ENCODE measurements at regions not wholly inside any gene's neighbourhood (a gene's known extent, or its start where the extent isn't known, plus 50 kb on each side); places are given as distances from the start of the nearest gene placed in this dataset.

DNA sequence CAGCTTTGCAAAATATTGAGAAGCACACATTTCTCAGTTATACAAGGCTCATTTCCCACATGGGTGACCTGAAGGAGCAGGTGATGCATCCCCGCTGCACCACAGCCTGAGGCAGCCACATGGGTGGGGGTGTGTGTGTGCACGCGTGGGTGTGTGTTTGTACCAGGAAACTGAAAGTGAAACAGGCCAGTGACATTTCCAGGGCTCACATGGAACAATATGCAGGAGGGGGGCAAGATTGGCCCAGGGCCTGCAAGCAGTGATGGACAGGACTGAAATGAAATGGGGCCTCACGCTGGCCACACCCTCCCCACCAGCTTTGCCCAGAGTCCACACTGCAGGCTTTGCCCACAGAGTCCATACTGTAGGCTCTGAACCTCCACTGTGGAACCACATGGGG, 154.2 kb upstream of the PARP11 start:
- no peaks in the 10 kb centered on the region for H3K27me3 ChIP-seq
- peaks cover 5 to 6% of the 10 kb centered on the region in 2 donors for H3K4me1 ChIP-seq
- TF ChIP-seq, protein P1, sequence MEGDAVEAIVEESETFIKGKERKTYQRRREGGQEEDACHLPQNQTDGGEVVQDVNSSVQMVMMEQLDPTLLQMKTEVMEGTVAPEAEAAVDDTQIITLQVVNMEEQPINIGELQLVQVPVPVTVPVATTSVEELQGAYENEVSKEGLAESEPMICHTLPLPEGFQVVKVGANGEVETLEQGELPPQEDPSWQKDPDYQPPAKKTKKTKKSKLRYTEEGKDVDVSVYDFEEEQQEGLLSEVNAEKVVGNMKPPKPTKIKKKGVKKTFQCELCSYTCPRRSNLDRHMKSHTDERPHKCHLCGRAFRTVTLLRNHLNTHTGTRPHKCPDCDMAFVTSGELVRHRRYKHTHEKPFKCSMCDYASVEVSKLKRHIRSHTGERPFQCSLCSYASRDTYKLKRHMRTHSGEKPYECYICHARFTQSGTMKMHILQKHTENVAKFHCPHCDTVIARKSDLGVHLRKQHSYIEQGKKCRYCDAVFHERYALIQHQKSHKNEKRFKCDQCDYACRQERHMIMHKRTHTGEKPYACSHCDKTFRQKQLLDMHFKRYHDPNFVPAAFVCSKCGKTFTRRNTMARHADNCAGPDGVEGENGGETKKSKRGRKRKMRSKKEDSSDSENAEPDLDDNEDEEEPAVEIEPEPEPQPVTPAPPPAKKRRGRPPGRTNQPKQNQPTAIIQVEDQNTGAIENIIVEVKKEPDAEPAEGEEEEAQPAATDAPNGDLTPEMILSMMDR (IDR thresholded peaks at IDR 0.05): no peak
- no peaks in the 10 kb centered on the region for H3K36me3 ChIP-seq
- H3K9me3 ChIP-seq: no peaks in the 10 kb centered on the region
- no peak overlapping the region for H3K4me3 ChIP-seq
- DNase-seq (ENCODE audit: low spot score in 2 of 2): no peak
- intact Hi-C loops (cut with DNase I): no loop called here
- no peak overlapping the region for H3K27ac ChIP-seq

DNA sequence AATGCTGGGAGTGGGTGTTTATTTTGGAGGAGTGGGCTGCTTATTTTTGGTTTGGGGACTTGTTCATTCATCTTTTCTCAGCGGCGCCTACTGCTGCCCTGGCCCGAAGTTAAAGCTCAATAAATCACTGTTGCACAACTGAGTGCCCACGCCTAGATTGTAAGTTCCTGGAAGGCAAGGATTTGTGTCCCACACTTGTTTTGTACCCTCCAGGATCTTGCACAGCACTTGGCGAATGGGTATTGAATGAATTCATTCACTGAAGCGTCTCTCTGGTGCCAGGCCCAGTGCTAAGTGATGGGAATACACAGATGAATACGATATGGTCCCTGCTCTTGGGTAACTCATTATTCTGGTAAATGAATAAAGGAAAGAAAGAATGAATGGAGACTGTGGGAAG, 153.3 kb upstream of the PARP11 start:
- TF ChIP-seq, protein P1 (IDR thresholded peaks at IDR 0.05): no peak
- H3K27me3 ChIP-seq: no peaks in the 10 kb centered on the region
- no peak for DNase-seq (ENCODE audit: low spot score in 2 of 2)
- no peak overlapping the region for H3K27ac ChIP-seq
- H3K4me3 ChIP-seq: no peak overlapping the region
- no peaks in the 10 kb centered on the region for H3K36me3 ChIP-seq
- peaks cover under 1 to 1% of the 10 kb centered on the region in 2 donors for H3K4me1 ChIP-seq
- H3K9me3 ChIP-seq: no peaks in the 10 kb centered on the region
- intact Hi-C loops (cut with DNase I): no loop called here

DNA sequence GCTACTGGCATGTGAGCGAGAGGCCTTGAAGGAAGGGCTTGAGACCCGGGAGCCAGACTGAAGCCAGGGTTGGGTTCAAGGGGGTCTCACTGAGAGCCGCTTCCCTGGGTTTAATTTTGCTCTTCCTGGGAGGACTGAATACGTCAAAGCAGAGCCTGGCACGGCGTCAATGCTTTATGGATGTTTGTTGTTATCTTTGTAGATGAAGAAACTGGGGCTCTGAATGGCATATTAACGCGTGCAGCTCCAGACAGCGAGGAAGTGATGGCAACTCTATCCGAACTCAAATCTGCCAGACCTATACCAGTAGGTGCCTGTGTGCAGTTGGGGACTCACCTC, 152.8 kb upstream of the PARP11 start:
- H3K27ac ChIP-seq: no peak overlapping the region
- no peaks in the 10 kb centered on the region for H3K4me1 ChIP-seq
- no peaks in the 10 kb centered on the region for H3K36me3 ChIP-seq
- intact Hi-C loops (cut with DNase I): no loop called here
- DNase-seq (ENCODE audit: low spot score in 2 of 2): no peak
- no peaks in the 10 kb centered on the region for H3K27me3 ChIP-seq
- H3K9me3 ChIP-seq: no peaks in the 10 kb centered on the region
- no peak overlapping the region for H3K4me3 ChIP-seq
- TF ChIP-seq, protein P1 (IDR thresholded peaks at IDR 0.05): no peak

DNA sequence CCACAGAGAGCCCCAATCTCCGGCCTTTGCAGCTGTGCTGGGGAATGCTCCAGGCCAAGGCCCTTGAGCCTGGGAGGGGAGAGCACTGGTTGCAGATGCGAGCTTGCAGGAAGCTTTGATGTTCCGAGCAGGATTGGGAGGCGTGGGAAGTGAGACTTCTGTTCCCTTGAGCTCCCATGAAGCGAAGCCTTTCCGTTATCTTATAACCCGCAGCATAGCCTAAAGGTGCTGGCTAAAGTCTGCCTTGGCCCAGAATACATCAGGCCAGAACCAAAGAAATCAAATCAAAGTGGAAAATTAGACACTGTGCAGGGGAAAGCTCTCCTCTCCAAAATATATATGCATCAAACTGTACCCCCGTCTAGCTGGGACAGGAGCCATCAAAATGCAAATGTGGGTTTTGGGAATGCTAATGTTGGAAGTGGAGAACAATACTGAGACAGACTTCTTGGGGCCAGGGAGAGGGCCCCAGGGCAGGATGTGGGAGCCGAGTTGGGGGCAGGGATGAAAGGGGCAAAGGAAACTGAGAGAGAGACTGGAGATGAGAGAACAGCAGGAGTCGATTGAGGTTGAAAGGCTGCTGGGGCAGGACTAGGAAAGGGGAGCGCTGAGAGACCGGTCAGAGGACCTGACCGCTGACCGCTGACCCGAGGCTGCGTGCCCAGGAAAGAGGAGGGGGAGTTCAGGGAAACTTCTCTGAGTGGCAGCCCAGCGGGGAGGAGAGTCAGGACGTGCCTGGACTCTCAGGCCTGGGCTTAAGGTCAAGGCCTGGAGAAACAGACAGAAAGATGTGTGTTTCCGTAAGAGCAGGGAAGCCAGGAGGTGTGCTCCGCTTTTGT, 152.2 kb upstream of the PARP11 start:
- H3K27me3 ChIP-seq: no peaks in the 10 kb centered on the region
- intact Hi-C loops (cut with DNase I): no loop called here
- DNase-seq (ENCODE audit: low spot score in 2 of 2): no peak
- H3K4me3 ChIP-seq: no peak overlapping the region
- no peak overlapping the region for H3K27ac ChIP-seq
- H3K36me3 ChIP-seq: no peaks in the 10 kb centered on the region
- no peaks in the 10 kb centered on the region for H3K4me1 ChIP-seq
- H3K9me3 ChIP-seq: no peaks in the 10 kb centered on the region
- TF ChIP-seq, protein P1 (IDR thresholded peaks at IDR 0.05): no peak

DNA sequence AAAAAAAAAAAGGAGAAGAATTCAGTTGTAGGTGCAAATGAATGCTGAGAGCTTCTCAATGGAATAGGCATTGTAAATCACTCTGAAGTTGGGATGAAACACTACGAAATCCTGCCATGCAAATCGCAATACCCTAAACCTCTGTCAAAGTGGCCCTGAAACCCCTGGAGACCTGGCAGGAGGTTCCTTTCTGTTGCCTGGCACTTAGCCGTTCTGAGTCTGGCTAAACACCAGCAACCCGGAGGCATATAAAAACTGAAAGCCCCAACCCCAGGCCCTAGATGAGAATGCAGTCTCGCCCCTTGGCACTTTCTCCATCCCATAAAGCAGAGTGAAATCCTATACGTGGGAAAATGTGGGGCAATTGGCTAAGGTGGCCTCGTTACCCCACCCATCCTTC, 151.5 kb upstream of the PARP11 start:
- Histone ChIP-seq H3K4me1 (no peaks in the 10 kb centered on the region), H3K4me3 (no peak overlapping the region), H3K36me3 (no peaks in the 10 kb centered on the region), H3K27me3 (no peaks in the 10 kb centered on the region), H3K9me3 (no peaks in the 10 kb centered on the region), H3K27ac (no peak overlapping the region)
- intact Hi-C loops (cut with DNase I): no loop called here
- TF ChIP-seq, protein P1 (IDR thresholded peaks at IDR 0.05): no peak
- DNase-seq (ENCODE audit: low spot score in 2 of 2): no peak

Data from ascending aorta (tissue), 2 donors.